Duodenal mucosa (tissue), 2 donors: ENCODE measurements at regions not wholly inside any gene's neighbourhood (a gene's known extent, or its start where the extent isn't known, plus 50 kb on each side); places are given as distances from the start of the nearest gene placed in this dataset.

Experiments
- H3K27ac ChIP-seq: one replicate; pipeline ENCODE4 v1.7.0; 2013; ENCODE audit warnings: low read depth, low read length
- H3K27me3 ChIP-seq, 2 donors: one replicate each; pipeline ENCODE4 v1.7.0; 2013; ENCODE audit warnings: low read length in 2 of 2, control low read depth in 1 of 2; ENCODE audit not compliant: insufficient read depth in 2 of 2, control insufficient read depth in 1 of 2
- H3K36me3 ChIP-seq, 2 donors: one replicate each; pipeline ENCODE4 v1.7.0; 2013; ENCODE audit warnings: low read length in 2 of 2, control low read depth in 1 of 2; ENCODE audit not compliant: insufficient read depth in 2 of 2, control insufficient read depth in 1 of 2
- H3K4me1 ChIP-seq, 2 donors: one replicate each; pipeline ENCODE4 v1.7.0; 2013; ENCODE audit warnings: low read length in 2 of 2, control low read depth in 1 of 2; ENCODE audit not compliant: insufficient read depth in 2 of 2, control insufficient read depth in 1 of 2
- H3K4me3 ChIP-seq, 2 donors: one replicate each; pipeline ENCODE4 v1.7.0; 2013; ENCODE audit warnings: low read length in 2 of 2, low read depth in 1 of 2
- H3K9ac ChIP-seq, 2 donors: one replicate each; pipeline ENCODE4 v1.7.0; 2013; ENCODE audit warnings: low read length in 2 of 2, low read depth in 1 of 2
- H3K9me3 ChIP-seq, 2 donors: one replicate each; pipeline ENCODE4 v1.7.0; 2013; ENCODE audit warnings: low read length in 2 of 2, control low read depth in 1 of 2; ENCODE audit not compliant: control insufficient read depth in 1 of 2

GRCh38 chr13:40440990-40441820 is 225.2 kb downstream of the FOXO1 start:
- no peaks in the 10 kb centered on the region for H3K9me3 ChIP-seq
- H3K4me1 ChIP-seq = peaks cover 12 to 24% of the 10 kb centered on the region in 2 donors
- H3K27ac ChIP-seq = no peak overlapping the region
- H3K27me3 ChIP-seq = no peaks in the 10 kb centered on the region
- H3K9ac ChIP-seq = no peak overlapping the region
- no peak overlapping the region for H3K4me3 ChIP-seq
- H3K36me3 ChIP-seq = no peaks in the 10 kb centered on the region

- H3K9ac ChIP-seq = no peak overlapping the region
- no peaks in the 10 kb centered on the region for H3K9me3 ChIP-seq
- H3K27me3 ChIP-seq = no peaks in the 10 kb centered on the region
- H3K4me3 ChIP-seq = no peak overlapping the region
- H3K36me3 ChIP-seq = no peaks in the 10 kb centered on the region
- no peak overlapping the region for H3K27ac ChIP-seq
- peaks cover 12 to 24% of the 10 kb centered on the region in 2 donors for H3K4me1 ChIP-seq
Measured at GRCh38 chr13:40442231-40442630, 224.2 kb downstream of the FOXO1 start.

- no peaks in the 10 kb centered on the region for H3K27me3 ChIP-seq
Measured at GRCh38 chr13:40442826-40443225, 223.6 kb downstream of the FOXO1 start.

GRCh38 chr13:40444241-40444640 is 222.2 kb downstream of the FOXO1 start:
- no peaks in the 10 kb centered on the region for H3K36me3 ChIP-seq
- H3K9me3 ChIP-seq = no peaks in the 10 kb centered on the region
- no peaks in the 10 kb centered on the region for H3K27me3 ChIP-seq
- H3K4me3 ChIP-seq = no peak overlapping the region
- H3K4me1 ChIP-seq = peaks cover 15 to 19% of the 10 kb centered on the region in 2 donors
- H3K9ac ChIP-seq = no peak overlapping the region
- no peak overlapping the region for H3K27ac ChIP-seq

More at GRCh38 chr13:40442826-40443225, 223.6 kb downstream of the FOXO1 start:
- no peaks in the 10 kb centered on the region for H3K9me3 ChIP-seq
- H3K4me1 ChIP-seq = peaks cover 14 to 24% of the 10 kb centered on the region in 2 donors
- no peaks in the 10 kb centered on the region for H3K36me3 ChIP-seq
- H3K9ac ChIP-seq = no peak overlapping the region
- H3K4me3 ChIP-seq = no peak overlapping the region
- no peak overlapping the region for H3K27ac ChIP-seq

- Histone ChIP-seq H3K4me3 (no peak overlapping the region), H3K9ac (no peak overlapping the region), H3K9me3 (peaks cover 0 to 2% of the 10 kb centered on the region in 2 donors), H3K36me3 (no peaks in the 10 kb centered on the region), H3K27me3 (no peaks in the 10 kb centered on the region), H3K4me1 (peaks cover 14 to 15% of the 10 kb centered on the region in 2 donors), H3K27ac (no peak overlapping the region)
Measured at GRCh38 chr13:40445557-40445990, 220.9 kb downstream of the FOXO1 start.

GRCh38 chr13:40446365-40446764 is 220.1 kb downstream of the FOXO1 start:
- H3K4me3 ChIP-seq = no peak overlapping the region
- H3K36me3 ChIP-seq = no peaks in the 10 kb centered on the region
- peaks cover 0 to 2% of the 10 kb centered on the region in 2 donors for H3K9me3 ChIP-seq
- no peak overlapping the region for H3K9ac ChIP-seq
- no peaks in the 10 kb centered on the region for H3K27me3 ChIP-seq
- H3K27ac ChIP-seq = no peak overlapping the region
- peaks cover 6 to 7% of the 10 kb centered on the region in 2 donors for H3K4me1 ChIP-seq

GRCh38 chr13:40447857-40448256 is 218.6 kb downstream of the FOXO1 start:
- Histone ChIP-seq H3K27ac (no peak overlapping the region), H3K36me3 (no peaks in the 10 kb centered on the region), H3K4me3 (no peak overlapping the region), H3K4me1 (peaks cover 0 to 2% of the 10 kb centered on the region in 2 donors), H3K9ac (no peak overlapping the region), H3K27me3 (no peaks in the 10 kb centered on the region), H3K9me3 (peaks cover 0 to 2% of the 10 kb centered on the region in 2 donors)

GRCh38 chr13:40452038-40452666 is 214.3 kb downstream of the FOXO1 start:
- no peaks in the 10 kb centered on the region for H3K36me3 ChIP-seq
- no peaks in the 10 kb centered on the region for H3K27me3 ChIP-seq
- peaks cover 0 to 2% of the 10 kb centered on the region in 2 donors for H3K4me1 ChIP-seq
- H3K4me3 ChIP-seq = no peak overlapping the region
- no peak overlapping the region for H3K27ac ChIP-seq
- H3K9ac ChIP-seq = no peak overlapping the region
- H3K9me3 ChIP-seq = peaks cover 0 to 2% of the 10 kb centered on the region in 2 donors

GRCh38 chr13:40452741-40453334 is 213.6 kb downstream of the FOXO1 start:
- Histone ChIP-seq H3K4me3 (no peak overlapping the region), H3K36me3 (no peaks in the 10 kb centered on the region), H3K4me1 (peaks cover 0 to under 1% of the 10 kb centered on the region in 2 donors), H3K9me3 (peaks cover 0 to 2% of the 10 kb centered on the region in 2 donors), H3K27me3 (no peaks in the 10 kb centered on the region), H3K9ac (no peak overlapping the region), H3K27ac (no peak overlapping the region)
